HEK293 (cell line): ENCODE measurements at regions not wholly inside any gene's neighbourhood (a gene's known extent, or its start where the extent isn't known, plus 50 kb on each side); places are given as distances from the start of the nearest gene placed in this dataset.

ENCODE experiments used
- CTCF ChIA-PET: fragments of 350-600 bp; formaldehyde crosslinking; extraction: SDS; loops from one replicate; lab custom pipeline; 2021; ENCODE audit warnings: antibody characterized with exemption; lab: Yijun Ruan, JAX
- POLR2A ChIA-PET: fragments of 300-600 bp; formaldehyde crosslinking; extraction: SDS; loops from one replicate; lab custom pipeline; 2020; ENCODE audit warnings: antibody characterized with exemption, inconsistent platforms; lab: Yijun Ruan, JAX
- H3K27ac ChIP-seq: fragments of 200-500 bp; sonication (Bioruptor generic); 2 replicates; pipeline ENCODE4 v1.5.1; 2014; ENCODE audit warnings: low read depth, low read length, control low read depth, inconsistent platforms; ENCODE audit errors: extremely low read depth
- H3K36me3 ChIP-seq, 2 experiments: fragments of 200-500 bp in 1 of 2; sonication (Bioruptor generic) in 1 of 2; 1 replicate in 1 of 2; 2 replicates in 1 of 2; pipeline ENCODE4 v1.5.1; 2014 to 2017; ENCODE audit warnings: inconsistent platforms in 2 of 2, low read length in 2 of 2; ENCODE audit not compliant: control insufficient read depth in 2 of 2, insufficient read depth in 1 of 2
- H3K4me1 ChIP-seq: fragments of 200-500 bp; sonication (Bioruptor generic); 2 replicates; pipeline ENCODE4 v1.5.1; 2014; ENCODE audit warnings: mild to moderate bottlenecking, low read length, inconsistent platforms; ENCODE audit not compliant: control insufficient read depth, insufficient read depth
- H3K4me3 ChIP-seq: 2 replicates; pipeline ENCODE4 v1.5.1; 2011; ENCODE audit warnings: low read depth, mild to moderate bottlenecking, control low read depth, low read length, moderate library complexity
- H3K9me3 ChIP-seq: fragments of 200-500 bp; sonication (Bioruptor generic); 2 replicates; pipeline ENCODE4 v1.5.1; 2014; ENCODE audit warnings: low read depth, low read length, inconsistent platforms; ENCODE audit not compliant: control insufficient read depth, insufficient read depth
- SP2 ChIP-seq: fragments of 450-650 bp; formaldehyde crosslinking; IDR thresholded peaks from 2 replicates; pipeline ENCODE4 v1.5.1; 2016; ENCODE audit warnings: missing biosample characterization, missing genetic modification characterization
- TCF7L2 ChIP-seq: IDR thresholded peaks from 2 replicates; pipeline ENCODE4 v1.6.1; 2011; ENCODE audit warnings: low read depth, mild to moderate bottlenecking, inconsistent platforms, low read length, moderate library complexity, borderline replicate concordance
- TRIM28 ChIP-seq: IDR thresholded peaks from 2 replicates; pipeline ENCODE4 v1.6.1; 2011; ENCODE audit warnings: low read length, control low read depth, borderline replicate concordance
- ZFP3 ChIP-seq: fragments of 450-650 bp; formaldehyde crosslinking; IDR thresholded peaks from 2 replicates; pipeline ENCODE4 v1.5.1; 2016; ENCODE audit warnings: low read depth, missing biosample characterization, missing genetic modification characterization
- ZNF146 ChIP-seq: fragments of 450-650 bp; formaldehyde crosslinking; IDR thresholded peaks from 2 replicates; pipeline ENCODE4 v1.5.1; 2016; ENCODE audit warnings: missing biosample characterization, missing genetic modification characterization
- ZNF157 ChIP-seq: fragments of 450-650 bp; formaldehyde crosslinking; IDR thresholded peaks from 2 replicates; pipeline ENCODE4 v1.5.1; 2016; ENCODE audit warnings: missing biosample characterization, missing genetic modification characterization
- ZNF19 ChIP-seq: fragments of 450-650 bp; formaldehyde crosslinking; IDR thresholded peaks from 2 replicates; pipeline ENCODE4; 2016; ENCODE audit warnings: missing biosample characterization, missing genetic modification characterization, low read depth
- ZNF202 ChIP-seq: fragments of 450-650 bp; formaldehyde crosslinking; IDR thresholded peaks from 2 replicates; pipeline ENCODE4 v1.5.1; 2016; ENCODE audit warnings: missing biosample characterization, missing genetic modification characterization, borderline replicate concordance
- ZNF311 ChIP-seq: fragments of 450-650 bp; formaldehyde crosslinking; IDR thresholded peaks from 2 replicates; pipeline ENCODE4 v1.5.1; 2017; ENCODE audit warnings: missing biosample characterization, missing genetic modification characterization, borderline replicate concordance
- ZNF366 ChIP-seq: fragments of 450-650 bp; formaldehyde crosslinking; conservative IDR thresholded peaks from 2 replicates; pipeline ENCODE4 v1.5.1; 2016; ENCODE audit warnings: missing biosample characterization, missing genetic modification characterization
- ZNF416 ChIP-seq: fragments of 450-650 bp; formaldehyde crosslinking; IDR thresholded peaks from 2 replicates; pipeline ENCODE4 v1.5.1; 2016; ENCODE audit warnings: missing biosample characterization, missing genetic modification characterization
- ZNF791 ChIP-seq: fragments of 450-650 bp; formaldehyde crosslinking; IDR thresholded peaks from 2 replicates; pipeline ENCODE4 v1.5.1; 2016; ENCODE audit warnings: missing biosample characterization, missing genetic modification characterization
- ZSCAN16 ChIP-seq: fragments of 450-650 bp; formaldehyde crosslinking; IDR thresholded peaks from 2 replicates; pipeline ENCODE4 v1.5.1; 2016; ENCODE audit warnings: missing biosample characterization, missing genetic modification characterization
- TF ChIP-seq, protein P1 (sequence below): sonication (generic); formaldehyde crosslinking; IDR thresholded peaks from 2 replicates; pipeline ENCODE4 v1.8.1; 2022; ENCODE audit warnings: mild to moderate bottlenecking, moderate library complexity, missing genetic modification reagents
- TF ChIP-seq, protein P2 (sequence below): fragments of 450-650 bp; formaldehyde crosslinking; IDR thresholded peaks from 2 replicates; pipeline ENCODE4 v1.5.1; 2016; ENCODE audit warnings: missing biosample characterization, missing genetic modification characterization, low read depth
- TF ChIP-seq, protein P3 (sequence below): fragments of 450-650 bp; formaldehyde crosslinking; IDR thresholded peaks from 2 replicates; pipeline ENCODE4 v1.5.1; 2017; ENCODE audit warnings: missing biosample characterization, missing genetic modification characterization
- TF ChIP-seq, protein P4 (sequence below): fragments of 450-650 bp; formaldehyde crosslinking; IDR thresholded peaks from 2 replicates; pipeline ENCODE4 v1.5.0; 2017; ENCODE audit warnings: missing biosample characterization, missing genetic modification characterization, borderline replicate concordance
- TF ChIP-seq, protein P5 (sequence below): fragments of 450-650 bp; formaldehyde crosslinking; IDR thresholded peaks from 2 replicates; pipeline ENCODE4 v1.5.1; 2016; ENCODE audit warnings: missing biosample characterization, missing genetic modification characterization, borderline replicate concordance
- TF ChIP-seq, protein P6 (sequence below): fragments of 450-650 bp; formaldehyde crosslinking; IDR thresholded peaks from 2 replicates; pipeline ENCODE4 v1.5.1; 2016; ENCODE audit warnings: missing biosample characterization, missing genetic modification characterization, borderline replicate concordance

DNA sequence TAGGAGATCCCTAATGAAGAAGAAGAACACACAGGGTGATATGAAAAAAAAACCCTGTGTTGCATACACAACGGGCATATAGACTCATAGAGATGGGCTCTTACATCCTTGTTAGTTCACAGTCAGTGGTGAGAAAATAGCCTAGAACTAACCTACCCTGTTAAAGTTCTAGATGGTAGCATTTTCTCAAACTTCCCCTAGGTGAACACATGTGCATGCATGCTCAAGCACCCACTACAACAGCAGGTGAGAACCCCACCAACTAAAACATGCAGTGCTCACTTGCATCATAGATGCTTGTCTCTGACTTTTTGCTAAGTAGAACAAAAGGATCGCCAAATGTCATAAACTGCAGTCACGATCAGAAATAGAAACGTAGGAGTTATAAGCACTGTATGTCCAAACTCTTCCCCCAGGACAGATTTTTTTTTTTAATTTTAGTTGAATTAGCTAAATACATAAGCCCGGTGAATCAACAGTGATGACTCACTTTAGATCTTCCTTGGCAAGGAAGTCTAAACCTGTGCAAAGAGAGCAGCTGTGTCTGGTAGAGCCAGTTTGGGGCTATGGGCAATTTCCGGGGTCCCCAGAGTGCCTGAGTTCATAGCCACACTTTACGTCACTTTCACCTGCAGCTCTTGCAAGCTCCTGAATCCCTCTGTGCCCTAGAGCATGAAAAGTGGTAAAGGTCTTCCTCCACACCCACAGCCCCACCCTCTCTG is 96.2 kb upstream of the SEMA6D start:
- no peaks in the 10 kb centered on the region for H3K36me3 ChIP-seq
- no peak overlapping the region for H3K27ac ChIP-seq
- no peak overlapping the region for H3K4me3 ChIP-seq
- no peaks in the 10 kb centered on the region for H3K4me1 ChIP-seq
- TF ChIP-seq TRIM28, result no peak
- no peak for TF ChIP-seq ZNF416 (tag by site-specific recombination)
- TF ChIP-seq, protein P1, sequence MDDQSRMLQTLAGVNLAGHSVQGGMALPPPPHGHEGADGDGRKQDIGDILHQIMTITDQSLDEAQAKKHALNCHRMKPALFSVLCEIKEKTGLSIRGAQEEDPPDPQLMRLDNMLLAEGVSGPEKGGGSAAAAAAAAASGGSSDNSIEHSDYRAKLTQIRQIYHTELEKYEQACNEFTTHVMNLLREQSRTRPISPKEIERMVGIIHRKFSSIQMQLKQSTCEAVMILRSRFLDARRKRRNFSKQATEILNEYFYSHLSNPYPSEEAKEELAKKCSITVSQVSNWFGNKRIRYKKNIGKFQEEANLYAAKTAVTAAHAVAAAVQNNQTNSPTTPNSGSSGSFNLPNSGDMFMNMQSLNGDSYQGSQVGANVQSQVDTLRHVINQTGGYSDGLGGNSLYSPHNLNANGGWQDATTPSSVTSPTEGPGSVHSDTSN (CRISPR knock-in tag), result no peak
- TF ChIP-seq, protein P2, sequence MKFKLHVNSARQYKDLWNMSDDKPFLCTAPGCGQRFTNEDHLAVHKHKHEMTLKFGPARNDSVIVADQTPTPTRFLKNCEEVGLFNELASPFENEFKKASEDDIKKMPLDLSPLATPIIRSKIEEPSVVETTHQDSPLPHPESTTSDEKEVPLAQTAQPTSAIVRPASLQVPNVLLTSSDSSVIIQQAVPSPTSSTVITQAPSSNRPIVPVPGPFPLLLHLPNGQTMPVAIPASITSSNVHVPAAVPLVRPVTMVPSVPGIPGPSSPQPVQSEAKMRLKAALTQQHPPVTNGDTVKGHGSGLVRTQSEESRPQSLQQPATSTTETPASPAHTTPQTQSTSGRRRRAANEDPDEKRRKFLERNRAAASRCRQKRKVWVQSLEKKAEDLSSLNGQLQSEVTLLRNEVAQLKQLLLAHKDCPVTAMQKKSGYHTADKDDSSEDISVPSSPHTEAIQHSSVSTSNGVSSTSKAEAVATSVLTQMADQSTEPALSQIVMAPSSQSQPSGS (tag by site-specific recombination), result no peak
- no peak for TF ChIP-seq SP2 (tag by site-specific recombination)
- ChIA-PET POLR2A (no interaction called here), CTCF (interaction anchor here (0.5 kb wide), 1 partner anchor 329 kb away, joined by 4 read pairs; no protein-coding TSS in a partner anchor)
- no peaks in the 10 kb centered on the region for H3K9me3 ChIP-seq

DNA sequence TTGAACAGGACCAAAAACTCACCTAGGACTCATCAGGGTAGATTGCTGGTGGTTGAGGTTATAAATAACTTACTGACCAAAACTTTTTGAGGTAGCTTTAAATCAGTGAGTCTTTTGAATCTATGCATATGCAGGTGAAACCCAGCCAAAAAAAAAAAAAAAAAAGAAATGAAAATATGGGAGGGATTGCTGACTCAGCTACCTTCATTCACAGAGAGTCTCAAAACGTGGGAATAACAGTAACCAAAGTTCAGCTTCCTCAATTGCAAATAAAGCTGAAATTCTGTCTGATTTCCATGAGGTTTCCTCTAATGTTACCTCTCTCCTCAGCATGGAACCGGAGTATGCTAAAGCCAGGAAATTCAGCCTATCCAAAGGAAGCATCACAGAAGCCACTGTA is 95.2 kb upstream of the SEMA6D start:
- ChIA-PET CTCF (interaction anchor here (0.6 kb wide), 1 partner anchor 71 kb away, joined by 3 read pairs; no protein-coding TSS in a partner anchor), POLR2A (no interaction called here)
- Histone ChIP-seq H3K4me3 (no peak overlapping the region), H3K4me1 (no peaks in the 10 kb centered on the region), H3K27ac (no peak overlapping the region), H3K9me3 (no peaks in the 10 kb centered on the region), H3K36me3 (no peaks in the 10 kb centered on the region)
- TF ChIP-seq ZNF311 (tag by site-specific recombination), result no peak
- TF ChIP-seq, protein P3, sequence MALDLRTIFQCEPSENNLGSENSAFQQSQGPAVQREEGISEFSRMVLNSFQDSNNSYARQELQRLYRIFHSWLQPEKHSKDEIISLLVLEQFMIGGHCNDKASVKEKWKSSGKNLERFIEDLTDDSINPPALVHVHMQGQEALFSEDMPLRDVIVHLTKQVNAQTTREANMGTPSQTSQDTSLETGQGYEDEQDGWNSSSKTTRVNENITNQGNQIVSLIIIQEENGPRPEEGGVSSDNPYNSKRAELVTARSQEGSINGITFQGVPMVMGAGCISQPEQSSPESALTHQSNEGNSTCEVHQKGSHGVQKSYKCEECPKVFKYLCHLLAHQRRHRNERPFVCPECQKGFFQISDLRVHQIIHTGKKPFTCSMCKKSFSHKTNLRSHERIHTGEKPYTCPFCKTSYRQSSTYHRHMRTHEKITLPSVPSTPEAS (tag by site-specific recombination), result no peak
- no peak for TF ChIP-seq ZNF19 (tag by site-specific recombination)
- TF ChIP-seq ZNF157, result no peak
- TF ChIP-seq ZFP3 (tag by site-specific recombination), result no peak
- no peak for TF ChIP-seq ZNF146
- TF ChIP-seq ZNF791 (tag by site-specific recombination), result no peak
- TF ChIP-seq, protein P4, sequence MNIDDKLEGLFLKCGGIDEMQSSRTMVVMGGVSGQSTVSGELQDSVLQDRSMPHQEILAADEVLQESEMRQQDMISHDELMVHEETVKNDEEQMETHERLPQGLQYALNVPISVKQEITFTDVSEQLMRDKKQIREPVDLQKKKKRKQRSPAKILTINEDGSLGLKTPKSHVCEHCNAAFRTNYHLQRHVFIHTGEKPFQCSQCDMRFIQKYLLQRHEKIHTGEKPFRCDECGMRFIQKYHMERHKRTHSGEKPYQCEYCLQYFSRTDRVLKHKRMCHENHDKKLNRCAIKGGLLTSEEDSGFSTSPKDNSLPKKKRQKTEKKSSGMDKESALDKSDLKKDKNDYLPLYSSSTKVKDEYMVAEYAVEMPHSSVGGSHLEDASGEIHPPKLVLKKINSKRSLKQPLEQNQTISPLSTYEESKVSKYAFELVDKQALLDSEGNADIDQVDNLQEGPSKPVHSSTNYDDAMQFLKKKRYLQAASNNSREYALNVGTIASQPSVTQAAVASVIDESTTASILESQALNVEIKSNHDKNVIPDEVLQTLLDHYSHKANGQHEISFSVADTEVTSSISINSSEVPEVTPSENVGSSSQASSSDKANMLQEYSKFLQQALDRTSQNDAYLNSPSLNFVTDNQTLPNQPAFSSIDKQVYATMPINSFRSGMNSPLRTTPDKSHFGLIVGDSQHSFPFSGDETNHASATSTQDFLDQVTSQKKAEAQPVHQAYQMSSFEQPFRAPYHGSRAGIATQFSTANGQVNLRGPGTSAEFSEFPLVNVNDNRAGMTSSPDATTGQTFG (tag by site-specific recombination), result no peak

DNA sequence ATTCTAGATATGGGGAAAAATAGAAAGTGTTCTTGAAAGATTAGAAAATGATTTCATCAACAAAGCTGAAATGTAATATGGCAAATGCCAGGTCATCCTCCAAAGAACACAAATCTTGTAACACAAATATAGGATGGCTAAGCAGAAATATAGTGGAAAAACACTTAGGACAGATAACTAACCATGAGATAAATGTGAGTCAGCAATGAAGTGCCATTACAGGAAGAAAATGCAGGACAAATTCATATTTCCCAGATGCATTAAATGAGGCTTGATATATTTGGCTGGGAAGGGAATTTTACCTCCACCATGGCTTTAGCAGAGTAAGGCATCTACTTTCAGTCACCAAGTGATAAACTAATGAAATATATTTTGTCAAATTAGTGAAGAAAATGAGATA is 92.8 kb upstream of the SEMA6D start:
- Histone ChIP-seq H3K9me3 (no peaks in the 10 kb centered on the region), H3K4me3 (no peak overlapping the region), H3K36me3 (no peaks in the 10 kb centered on the region), H3K4me1 (no peaks in the 10 kb centered on the region), H3K27ac (no peak overlapping the region)
- ChIA-PET POLR2A (no interaction called here), CTCF (interaction anchor here (1.0 kb wide), 1 partner anchor 17 kb away, joined by 3 read pairs; no protein-coding TSS in a partner anchor)
- TF ChIP-seq ZNF366 (tag by site-specific recombination) (no peak), ZNF202 (tag by site-specific recombination) (no peak), TCF7L2 (no peak), ZSCAN16 (tag by site-specific recombination) (no peak)
- TF ChIP-seq, protein P5, sequence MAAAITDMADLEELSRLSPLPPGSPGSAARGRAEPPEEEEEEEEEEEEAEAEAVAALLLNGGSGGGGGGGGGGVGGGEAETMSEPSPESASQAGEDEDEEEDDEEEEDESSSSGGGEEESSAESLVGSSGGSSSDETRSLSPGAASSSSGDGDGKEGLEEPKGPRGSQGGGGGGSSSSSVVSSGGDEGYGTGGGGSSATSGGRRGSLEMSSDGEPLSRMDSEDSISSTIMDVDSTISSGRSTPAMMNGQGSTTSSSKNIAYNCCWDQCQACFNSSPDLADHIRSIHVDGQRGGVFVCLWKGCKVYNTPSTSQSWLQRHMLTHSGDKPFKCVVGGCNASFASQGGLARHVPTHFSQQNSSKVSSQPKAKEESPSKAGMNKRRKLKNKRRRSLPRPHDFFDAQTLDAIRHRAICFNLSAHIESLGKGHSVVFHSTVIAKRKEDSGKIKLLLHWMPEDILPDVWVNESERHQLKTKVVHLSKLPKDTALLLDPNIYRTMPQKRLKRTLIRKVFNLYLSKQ (tag by site-specific recombination), result no peak
- TF ChIP-seq, protein P6, sequence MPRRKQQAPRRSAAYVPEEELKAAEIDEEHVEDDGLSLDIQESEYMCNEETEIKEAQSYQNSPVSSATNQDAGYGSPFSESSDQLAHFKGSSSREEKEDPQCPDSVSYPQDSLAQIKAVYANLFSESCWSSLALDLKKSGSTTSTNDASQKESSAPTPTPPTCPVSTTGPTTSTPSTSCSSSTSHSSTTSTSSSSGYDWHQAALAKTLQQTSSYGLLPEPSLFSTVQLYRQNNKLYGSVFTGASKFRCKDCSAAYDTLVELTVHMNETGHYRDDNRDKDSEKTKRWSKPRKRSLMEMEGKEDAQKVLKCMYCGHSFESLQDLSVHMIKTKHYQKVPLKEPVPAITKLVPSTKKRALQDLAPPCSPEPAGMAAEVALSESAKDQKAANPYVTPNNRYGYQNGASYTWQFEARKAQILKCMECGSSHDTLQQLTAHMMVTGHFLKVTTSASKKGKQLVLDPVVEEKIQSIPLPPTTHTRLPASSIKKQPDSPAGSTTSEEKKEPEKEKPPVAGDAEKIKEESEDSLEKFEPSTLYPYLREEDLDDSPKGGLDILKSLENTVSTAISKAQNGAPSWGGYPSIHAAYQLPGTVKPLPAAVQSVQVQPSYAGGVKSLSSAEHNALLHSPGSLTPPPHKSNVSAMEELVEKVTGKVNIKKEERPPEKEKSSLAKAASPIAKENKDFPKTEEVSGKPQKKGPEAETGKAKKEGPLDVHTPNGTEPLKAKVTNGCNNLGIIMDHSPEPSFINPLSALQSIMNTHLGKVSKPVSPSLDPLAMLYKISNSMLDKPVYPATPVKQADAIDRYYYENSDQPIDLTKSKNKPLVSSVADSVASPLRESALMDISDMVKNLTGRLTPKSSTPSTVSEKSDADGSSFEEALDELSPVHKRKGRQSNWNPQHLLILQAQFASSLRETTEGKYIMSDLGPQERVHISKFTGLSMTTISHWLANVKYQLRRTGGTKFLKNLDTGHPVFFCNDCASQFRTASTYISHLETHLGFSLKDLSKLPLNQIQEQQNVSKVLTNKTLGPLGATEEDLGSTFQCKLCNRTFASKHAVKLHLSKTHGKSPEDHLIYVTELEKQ, result no peak
